ENCODE measurements at regions not wholly inside any gene's neighbourhood (a gene's known extent, or its start where the extent isn't known, plus 50 kb on each side); places are given as distances from the start of the nearest gene placed in this dataset.

DNA sequence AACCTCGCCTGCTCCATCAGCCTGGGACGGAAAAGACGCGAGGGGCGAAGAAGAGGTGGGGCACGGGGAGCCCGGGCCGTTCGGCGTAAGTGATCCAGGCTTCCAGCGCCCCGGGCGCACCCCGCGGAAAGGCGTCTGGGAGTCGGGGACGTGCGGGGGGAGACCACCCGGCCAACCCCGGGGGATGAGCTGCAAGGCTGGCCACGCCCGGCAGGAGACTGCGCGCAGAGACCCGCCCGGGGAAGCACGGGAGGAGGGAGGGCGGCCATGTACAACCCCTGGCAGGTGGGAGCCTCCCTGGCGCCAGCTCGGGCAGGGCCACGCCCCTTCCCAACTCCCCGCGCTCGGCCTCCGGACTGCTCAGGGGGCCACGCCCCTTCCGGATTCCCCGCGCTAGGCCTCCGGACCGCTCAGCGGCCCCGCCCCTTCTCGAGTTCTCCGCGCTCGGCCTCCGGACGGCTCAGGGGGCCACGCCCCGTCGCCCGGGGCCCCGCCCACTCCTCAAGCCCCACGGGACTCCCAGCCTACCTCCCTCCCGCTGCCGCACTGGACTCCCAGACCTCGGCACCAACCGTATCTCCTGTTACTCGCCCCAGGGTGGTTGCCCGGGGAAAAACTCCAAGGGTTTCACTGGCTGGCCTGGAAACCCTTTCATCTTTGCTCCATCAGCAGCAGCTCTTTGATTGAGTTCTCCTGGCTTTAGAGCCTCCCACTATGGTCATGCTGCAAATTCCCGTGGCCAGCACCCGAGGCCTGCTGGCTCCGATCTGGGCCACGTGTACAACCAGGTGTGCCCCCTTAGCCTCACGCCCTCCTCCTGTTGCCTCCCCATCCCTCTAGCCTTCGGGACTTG, 284.4 kb downstream of the ZEB1 start:
- TF ChIP-seq, protein P1, sequence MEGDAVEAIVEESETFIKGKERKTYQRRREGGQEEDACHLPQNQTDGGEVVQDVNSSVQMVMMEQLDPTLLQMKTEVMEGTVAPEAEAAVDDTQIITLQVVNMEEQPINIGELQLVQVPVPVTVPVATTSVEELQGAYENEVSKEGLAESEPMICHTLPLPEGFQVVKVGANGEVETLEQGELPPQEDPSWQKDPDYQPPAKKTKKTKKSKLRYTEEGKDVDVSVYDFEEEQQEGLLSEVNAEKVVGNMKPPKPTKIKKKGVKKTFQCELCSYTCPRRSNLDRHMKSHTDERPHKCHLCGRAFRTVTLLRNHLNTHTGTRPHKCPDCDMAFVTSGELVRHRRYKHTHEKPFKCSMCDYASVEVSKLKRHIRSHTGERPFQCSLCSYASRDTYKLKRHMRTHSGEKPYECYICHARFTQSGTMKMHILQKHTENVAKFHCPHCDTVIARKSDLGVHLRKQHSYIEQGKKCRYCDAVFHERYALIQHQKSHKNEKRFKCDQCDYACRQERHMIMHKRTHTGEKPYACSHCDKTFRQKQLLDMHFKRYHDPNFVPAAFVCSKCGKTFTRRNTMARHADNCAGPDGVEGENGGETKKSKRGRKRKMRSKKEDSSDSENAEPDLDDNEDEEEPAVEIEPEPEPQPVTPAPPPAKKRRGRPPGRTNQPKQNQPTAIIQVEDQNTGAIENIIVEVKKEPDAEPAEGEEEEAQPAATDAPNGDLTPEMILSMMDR (IDR thresholded peaks at IDR 0.05): peak in 3 of 7 experiments; percentile 12 to 24 (median 18)
- peak; percentile 56 to 75 (median 68) for TF ChIP-seq POLR2A (IDR thresholded peaks at IDR 0.05)
- peak overlapping the region; percentile 42 to 78 (median 58) for H3K27ac ChIP-seq
- H3K27me3 ChIP-seq: no peaks in the 10 kb centered on the region
- peaks cover 17% of the 10 kb centered on the region for H3K4me1 ChIP-seq
- H3K4me3 ChIP-seq: peak overlapping the region; percentile 55 to 74
- WGBS, 2 donors: 5 to 20% methylated on average over 19 to 63 of the region's 68 CpGs
- no peaks in the 10 kb centered on the region for H3K36me3 ChIP-seq (replicated peaks in 1 of 2; ENCODE audit: insufficient read depth in 1 of 2, low read depth in 2 of 2)
- ATAC-seq (peak; percentile 95), DNase-seq (peak; percentile 94 to 98 (median 96))
- intact Hi-C loops (cut with DNase I): no loop called here
- H3K9me3 ChIP-seq: no peaks in the 10 kb centered on the region

DNA sequence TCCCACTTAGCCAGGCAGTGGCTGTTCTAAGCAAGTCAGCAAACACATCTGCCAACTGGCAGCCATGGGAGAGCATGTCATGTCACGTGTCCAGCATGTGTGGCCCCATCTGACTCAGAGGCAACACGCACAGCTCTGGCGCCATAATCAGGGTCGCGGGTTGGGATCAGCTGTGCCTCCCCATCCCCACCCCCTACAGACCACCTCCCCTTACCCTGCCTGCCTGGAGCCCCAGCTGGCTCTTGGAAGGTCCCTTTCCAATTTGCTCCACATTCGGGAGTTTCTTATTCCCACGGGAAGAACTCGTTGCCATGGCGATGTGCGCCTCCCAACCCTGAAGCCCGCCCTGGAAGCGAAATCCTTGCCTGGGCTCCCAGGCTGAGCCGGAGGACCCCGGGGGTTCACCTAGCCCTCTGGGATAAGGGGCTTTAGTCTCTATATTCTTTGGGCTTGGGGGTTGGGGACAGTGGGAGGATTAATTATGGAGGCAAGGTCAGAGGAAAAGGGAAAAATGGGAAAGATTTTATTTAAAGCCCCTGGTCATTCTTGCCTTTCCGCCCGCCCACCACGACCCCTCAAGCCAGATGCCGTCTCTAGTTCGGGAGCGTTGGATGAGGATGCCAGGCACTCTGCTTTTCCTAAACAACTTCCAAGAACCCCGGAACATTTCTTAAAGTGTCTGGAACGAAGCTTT, 283.7 kb downstream of the ZEB1 start:
- Histone ChIP-seq H3K27me3 (no peaks in the 10 kb centered on the region), H3K36me3 (replicated peaks in 1 of 2; ENCODE audit: insufficient read depth in 1 of 2, low read depth in 2 of 2) (no peaks in the 10 kb centered on the region), H3K4me1 (peaks cover 17% of the 10 kb centered on the region), H3K27ac (peak overlapping the region; percentile 42 to 78 (median 58)), H3K9me3 (no peaks in the 10 kb centered on the region), H3K4me3 (peak overlapping the region; percentile 55 to 74)
- intact Hi-C loops (cut with DNase I): no loop called here
- 2 to 7% methylated on average over 17 to 22 of the region's 22 CpGs for WGBS, 2 donors
- DNase-seq (peak; percentile 70 to 87 (median 84)), ATAC-seq (peak; percentile 60)
- TF ChIP-seq, protein P1 (IDR thresholded peaks at IDR 0.05): no peak
- no peak for TF ChIP-seq POLR2A (IDR thresholded peaks at IDR 0.05)

DNA sequence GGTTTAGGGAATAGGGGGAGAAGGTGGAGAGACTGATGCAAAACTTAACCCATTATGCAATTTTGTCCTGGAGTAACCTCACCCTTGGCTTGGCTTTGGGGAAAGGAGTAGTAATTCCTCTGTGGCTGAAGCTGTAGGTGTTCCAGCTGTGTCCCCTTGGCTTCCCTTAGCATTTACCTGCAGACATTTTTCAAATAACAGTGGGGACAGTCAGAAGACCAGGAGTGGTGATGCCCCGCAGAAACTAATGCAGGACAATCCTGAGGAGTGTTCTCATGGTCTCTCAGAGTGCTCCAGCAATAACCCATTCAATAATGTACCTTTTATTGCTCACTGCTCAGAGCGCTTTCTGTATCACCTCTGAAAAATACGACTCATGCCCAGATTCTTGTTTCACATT, 282.1 kb downstream of the ZEB1 start:
- no peaks in the 10 kb centered on the region for H3K27me3 ChIP-seq
- H3K9me3 ChIP-seq: no peaks in the 10 kb centered on the region
- H3K27ac ChIP-seq: no peak overlapping the region
- WGBS, 2 donors: 76 to 80% methylated on average over 3 of the region's 3 CpGs
- TF ChIP-seq, protein P1 (IDR thresholded peaks at IDR 0.05): no peak
- no peak for TF ChIP-seq POLR2A (IDR thresholded peaks at IDR 0.05)
- no peak for ATAC-seq
- no peak for DNase-seq
- peaks cover 17% of the 10 kb centered on the region for H3K4me1 ChIP-seq
- H3K4me3 ChIP-seq: no peak overlapping the region
- H3K36me3 ChIP-seq (replicated peaks in 1 of 2; ENCODE audit: insufficient read depth in 1 of 2, low read depth in 2 of 2): no peaks in the 10 kb centered on the region
- intact Hi-C loops (cut with DNase I): no loop called here

DNA sequence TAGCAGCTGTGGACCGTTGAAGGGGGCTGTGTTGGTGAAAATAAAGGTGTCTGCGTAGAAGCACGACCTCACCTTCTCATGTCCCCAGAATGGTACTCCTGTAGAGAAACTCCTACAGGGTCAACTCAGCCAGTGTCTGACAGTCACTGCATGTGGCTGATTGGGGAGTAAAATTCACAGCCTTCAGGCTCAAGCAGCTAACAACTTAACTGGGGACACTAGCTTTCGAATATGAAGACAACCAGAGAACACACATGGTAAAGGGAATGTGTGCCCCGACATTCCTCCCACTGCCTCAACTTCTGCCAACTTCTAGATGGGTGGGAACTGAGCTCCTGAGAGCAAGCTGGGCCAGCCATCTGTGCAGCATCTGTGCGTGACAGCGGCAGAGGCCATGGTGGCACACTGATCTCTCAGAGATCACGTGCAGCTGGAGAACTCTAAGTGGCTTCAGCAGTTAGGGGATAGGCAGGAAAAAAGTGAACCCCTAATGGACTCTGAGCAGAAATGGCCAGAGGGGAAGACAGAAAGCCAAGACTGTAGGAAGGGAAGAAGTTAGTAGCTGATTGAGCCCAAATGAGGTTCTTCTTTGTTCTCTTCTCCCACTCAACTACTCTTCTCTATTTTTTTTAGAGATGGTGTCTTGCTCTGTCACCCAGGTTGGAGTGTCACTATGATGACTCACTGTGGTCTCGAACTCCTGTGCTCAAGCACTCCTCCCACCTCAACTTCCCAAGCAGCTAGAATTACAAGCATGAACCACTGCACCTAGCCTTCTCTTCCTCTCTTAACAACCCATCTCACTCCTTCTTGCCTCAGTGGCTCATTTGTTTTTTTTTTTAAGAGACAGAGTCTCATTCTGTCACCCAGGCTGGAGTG, 280.8 kb downstream of the ZEB1 start:
- DNase-seq (no peak), ATAC-seq (no peak)
- H3K4me1 ChIP-seq: peaks cover 17% of the 10 kb centered on the region
- intact Hi-C loops (cut with DNase I): no loop called here
- H3K9me3 ChIP-seq: no peaks in the 10 kb centered on the region
- 56 to 66% methylated on average over 8 to 9 of the region's 9 CpGs for WGBS, 2 donors
- TF ChIP-seq POLR2A (IDR thresholded peaks at IDR 0.05): no peak
- TF ChIP-seq, protein P1 (IDR thresholded peaks at IDR 0.05): no peak
- no peak overlapping the region for H3K4me3 ChIP-seq
- no peaks in the 10 kb centered on the region for H3K36me3 ChIP-seq (replicated peaks in 1 of 2; ENCODE audit: insufficient read depth in 1 of 2, low read depth in 2 of 2)
- no peaks in the 10 kb centered on the region for H3K27me3 ChIP-seq
- no peak overlapping the region for H3K27ac ChIP-seq

Data from body of pancreas (tissue), 4 donors.